Central memory CD4-positive, alpha-beta T cell (primary cell): ENCODE measurements at regions not wholly inside any gene's neighbourhood (a gene's known extent, or its start where the extent isn't known, plus 50 kb on each side); places are given as distances from the start of the nearest gene placed in this dataset.
A peak's percentile ranks its signal among the peaks of the same experiment; 100 is the strongest.

Experiments
- DNase-seq: peaks from one replicate; pipeline ENCODE4 v3.0.0; 2022

DNA sequence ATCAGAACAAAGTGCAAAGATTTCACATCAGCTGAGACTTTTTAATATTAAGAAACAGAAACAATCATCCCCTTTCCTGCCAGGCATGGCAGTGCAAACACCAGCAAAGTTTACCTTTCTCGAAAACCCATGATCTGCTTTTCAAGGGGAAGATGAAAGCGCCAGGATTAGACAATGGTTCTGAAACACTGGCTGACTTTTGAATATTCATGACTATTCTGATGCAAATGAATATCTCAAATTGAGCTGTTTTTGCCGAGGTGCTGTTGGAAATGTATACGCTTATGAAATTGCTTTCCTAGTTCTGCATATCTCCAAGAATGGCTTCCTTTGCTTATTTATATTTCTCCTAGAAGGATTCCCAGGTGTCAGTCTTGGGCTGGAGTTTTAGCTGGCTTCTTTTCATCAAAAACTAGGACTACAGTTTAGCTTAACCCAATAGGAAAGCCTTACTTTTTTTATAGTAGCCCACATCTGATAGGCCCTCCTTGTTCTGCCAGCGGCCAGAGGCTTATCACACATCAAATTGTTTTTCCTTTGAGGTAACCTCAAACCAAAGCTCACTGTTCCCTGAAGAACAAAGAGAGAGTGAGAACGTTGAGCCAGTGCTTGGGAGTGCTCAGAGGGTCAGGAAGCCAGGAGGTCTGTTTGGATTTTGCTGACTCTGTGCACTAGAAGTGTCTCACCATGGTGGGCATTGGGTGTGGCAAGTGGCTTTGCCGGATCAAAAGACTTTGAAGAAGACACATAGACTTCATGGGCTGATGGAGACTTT, 74.0 kb upstream of the PLCL2 start:
- no peak for DNase-seq

DNA sequence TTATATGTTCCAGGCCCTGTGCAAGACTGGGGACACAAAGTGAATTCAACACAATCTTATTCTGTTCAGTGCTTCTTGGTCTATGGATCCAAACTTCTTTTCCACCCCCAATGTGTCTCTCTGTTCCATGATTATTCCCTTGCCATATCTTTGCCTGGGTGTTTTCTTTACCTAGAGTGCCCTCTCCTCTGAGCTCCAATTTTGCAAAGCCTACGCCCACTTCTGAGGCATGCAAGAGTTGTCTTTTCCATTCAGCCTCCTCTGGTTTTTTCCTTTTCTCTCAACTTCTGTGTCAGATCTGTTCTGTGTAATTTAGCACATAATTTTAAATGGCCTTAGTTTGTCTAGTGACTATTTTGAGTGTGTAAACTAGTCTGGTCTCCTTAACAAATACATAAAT, 72.8 kb upstream of the PLCL2 start:
- DNase-seq: no peak

DNA sequence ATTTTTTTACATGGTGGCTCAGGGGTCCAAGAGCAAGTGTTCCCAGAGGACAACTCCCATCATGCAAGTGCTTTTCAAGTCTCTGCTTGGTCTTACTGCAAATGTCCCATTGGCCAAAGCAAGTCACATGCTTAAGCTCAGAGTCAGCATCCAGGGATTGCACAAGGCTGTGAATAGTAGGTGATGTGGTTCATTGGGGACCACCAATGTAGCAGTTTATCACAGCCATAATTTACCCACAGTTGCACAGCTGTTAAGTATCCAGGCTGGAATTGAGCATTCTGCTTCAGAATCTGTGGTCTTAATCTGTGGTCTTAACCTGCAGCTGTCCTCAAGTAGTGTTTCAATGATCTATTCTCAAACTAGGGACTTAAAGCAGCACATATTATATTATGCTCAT, 71.4 kb upstream of the PLCL2 start:
- DNase-seq: no peak

DNA sequence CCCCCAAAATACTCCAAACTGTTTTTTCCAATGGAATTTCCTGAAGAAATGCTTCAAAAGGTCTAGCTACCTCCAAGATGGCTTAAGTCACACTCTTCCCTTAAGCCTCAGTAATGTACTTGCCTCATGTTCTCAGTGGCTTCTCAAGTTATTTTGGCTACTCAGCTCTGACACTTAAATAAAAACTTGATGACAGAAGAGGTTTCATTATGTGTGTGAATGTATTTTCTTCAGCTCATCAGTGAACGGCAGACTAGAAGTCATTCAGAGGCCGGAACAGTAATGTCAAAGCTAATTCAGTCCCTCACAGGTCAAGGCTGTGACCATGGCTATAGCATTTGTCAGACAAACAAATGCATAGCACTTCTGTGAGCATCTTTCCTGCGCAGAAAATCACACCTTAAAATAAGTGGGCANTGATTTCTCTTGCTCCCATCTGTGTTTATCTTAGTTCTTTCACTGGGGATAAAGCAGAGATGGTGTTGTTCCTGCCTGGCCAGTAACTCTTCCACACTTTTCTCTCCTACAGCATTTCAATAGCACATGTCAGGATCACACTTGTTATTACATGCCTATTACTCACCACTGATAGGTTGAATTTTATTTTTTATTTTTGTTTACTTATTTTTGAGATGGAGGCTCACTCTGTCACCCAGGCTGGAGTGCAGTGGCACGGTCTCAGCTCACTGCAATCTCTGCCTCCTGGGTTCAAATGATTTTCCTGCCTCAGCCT, 68.5 kb upstream of the PLCL2 start:
- DNase-seq: no peak

DNA sequence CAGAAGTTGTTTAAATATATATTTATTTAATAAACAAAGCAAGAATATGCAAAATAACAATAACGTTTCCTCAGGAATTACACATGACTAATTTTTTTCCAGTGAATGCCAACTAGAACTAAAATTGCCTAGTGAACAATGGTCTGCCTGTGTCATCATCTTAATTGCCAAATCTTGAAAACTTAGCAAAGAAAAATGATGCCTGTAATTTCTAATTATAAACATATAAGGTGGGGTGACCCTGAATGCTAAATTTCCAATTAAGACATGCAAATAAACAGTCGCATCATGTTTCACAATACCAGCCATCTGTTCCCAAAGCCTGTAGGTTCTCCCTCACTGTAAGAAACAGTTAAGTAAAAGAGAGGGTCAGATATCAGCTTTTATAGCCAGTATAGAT, 67.6 kb upstream of the PLCL2 start:
- DNase-seq: no peak

DNA sequence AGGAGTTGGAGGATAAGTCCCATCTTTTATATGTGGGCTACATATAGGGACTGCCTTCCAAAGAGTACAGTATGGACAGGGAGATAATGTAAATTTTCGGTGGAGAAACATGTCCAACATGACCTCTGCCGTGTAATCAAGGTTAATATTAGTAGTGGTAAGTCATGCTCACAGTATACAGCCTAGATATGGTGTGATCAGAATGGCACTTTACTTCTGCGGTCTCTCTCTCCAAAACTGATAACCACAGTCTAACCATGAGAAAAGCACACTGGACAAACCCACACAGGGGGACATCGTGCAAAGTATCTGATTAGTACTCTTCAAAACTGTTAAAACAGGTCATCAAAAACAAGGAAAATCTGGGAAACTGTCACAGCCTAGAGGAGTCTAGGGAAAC, 66.6 kb upstream of the PLCL2 start:
- DNase-seq: no peak

DNA sequence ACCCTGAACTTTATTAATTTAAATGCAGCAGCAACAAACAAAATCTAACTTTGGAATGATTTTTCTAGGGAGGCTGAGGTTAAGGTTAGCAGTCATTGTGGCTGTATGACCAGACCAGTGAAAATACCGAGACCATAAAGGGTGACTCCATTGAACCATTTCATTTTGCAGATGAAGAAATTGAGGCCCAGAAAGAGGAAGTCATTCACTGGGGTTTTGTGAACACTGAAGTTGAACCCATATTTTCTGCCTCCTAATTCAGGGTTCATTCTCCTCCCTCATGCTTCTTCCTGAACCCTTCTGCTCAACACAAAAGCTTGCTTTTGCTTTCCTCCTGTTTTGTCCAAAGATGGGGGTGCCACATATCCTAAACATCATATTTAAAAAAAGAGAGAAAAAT, 65.8 kb upstream of the PLCL2 start:
- DNase-seq: no peak

DNA sequence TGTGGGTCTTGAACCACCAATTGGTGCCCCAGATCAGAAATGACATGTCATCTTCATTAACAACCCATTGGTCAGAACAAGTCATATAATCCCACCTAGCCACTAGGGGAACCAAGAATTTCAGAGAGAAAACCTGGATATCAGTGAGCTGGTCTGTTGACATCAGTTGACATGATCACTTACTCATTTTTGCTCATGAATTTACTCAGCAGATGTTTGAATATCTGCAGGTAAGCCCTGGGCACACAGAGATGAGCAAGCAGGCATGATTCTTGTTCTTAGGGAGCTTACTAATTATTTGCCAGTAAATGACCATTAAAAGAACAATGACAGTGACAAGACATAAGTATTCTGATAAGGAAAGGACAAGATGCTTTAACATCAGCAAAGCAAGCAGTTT, 64.3 kb upstream of the PLCL2 start:
- DNase-seq: no peak

DNA sequence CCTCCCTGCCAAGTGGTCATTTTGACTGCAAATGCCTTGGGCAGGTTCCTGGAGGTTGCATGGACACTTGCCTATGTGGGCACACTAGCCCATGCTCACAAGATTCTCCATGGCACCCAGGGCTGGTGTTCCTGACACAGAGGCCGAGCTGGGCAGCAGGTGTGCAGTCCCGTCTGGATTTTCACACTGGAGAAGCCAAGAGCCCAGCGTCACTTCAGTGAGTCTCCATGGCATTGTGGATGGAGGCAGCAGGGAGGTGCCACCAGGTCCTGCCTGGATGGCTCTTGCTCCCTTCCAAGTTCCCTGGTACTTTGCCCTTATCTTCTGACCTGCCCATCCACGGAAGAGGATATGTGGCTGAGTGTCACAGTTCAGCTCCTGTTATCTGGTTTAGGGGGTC, 63.7 kb upstream of the PLCL2 start:
- DNase-seq: no peak

DNA sequence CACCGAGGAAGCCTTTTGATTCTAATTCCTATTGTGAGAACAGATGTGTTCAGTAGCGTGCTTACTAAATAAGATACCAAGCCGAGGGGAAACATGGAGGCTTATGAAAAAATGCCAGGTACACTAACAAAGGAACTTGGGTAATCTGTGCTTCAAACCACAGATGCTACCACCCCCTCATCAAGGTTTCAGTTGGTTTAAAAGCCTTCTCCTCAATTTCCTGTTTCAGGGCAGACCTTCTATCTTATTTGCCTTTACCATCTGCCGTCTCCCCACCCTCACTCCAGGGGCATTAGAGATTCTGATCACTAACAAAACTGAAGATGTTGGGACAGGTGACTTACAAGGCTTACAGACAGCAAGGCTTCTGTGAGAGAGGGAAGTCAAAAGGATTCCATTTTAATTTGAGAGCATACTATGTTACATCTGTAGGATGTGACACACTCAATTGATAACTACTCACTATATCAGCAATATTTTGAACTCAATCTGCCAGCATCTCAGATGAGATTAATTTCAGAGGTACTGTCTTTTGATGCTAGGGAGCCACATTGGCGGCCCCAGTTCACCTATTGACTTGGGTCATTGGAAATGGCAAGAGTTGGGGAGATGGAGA, 60.6 kb upstream of the PLCL2 start:
- DNase-seq: peak; percentile 51

DNA sequence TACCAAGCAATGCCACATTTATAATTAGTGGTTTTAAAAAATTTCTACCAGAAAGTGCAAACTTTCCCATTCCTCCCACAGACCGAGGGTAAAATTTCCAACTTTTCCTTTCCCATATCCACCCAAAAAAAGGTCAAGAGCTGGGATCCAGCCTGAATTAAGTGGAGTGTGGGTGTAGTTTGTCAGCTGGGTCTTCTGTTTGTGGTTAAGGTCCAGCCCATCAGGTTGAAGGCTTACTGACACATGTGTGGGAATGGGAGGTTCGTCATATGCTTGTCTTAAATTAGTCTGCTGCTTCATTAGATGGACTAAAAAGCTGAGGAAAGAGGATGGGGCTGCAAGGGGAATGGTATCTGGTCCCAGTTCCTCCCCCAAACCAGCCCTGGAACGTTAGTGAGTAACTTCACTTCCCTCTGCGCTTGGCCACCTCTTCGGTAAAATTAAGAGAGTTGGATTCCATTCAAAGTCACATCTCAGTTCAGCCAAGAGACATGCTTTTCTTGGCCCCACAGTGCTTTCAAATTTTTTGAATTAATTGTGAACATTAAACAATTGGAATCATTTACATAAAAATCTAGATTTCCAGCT, 59.0 kb upstream of the PLCL2 start:
- no peak for DNase-seq

DNA sequence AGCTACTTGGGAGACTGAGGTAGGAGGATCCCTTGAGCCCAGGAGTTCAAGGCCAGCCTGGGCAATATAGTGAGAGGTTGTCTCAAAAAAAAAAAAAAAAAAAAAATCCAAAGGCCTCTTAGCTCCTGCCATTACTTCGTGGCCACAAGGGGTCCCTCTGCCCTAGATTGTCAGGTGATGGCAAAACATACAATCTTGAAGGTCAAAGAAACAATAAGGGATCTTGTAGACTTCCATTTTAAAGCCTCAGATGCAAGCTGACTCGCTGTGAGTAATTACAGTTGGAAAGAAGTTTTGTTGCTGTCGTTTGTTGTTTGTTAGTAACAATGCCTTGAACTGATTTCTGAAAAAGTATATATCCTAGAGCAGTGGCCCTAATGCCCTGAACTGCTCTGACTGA, 55.9 kb upstream of the PLCL2 start:
- peak; percentile 51 for DNase-seq

DNA sequence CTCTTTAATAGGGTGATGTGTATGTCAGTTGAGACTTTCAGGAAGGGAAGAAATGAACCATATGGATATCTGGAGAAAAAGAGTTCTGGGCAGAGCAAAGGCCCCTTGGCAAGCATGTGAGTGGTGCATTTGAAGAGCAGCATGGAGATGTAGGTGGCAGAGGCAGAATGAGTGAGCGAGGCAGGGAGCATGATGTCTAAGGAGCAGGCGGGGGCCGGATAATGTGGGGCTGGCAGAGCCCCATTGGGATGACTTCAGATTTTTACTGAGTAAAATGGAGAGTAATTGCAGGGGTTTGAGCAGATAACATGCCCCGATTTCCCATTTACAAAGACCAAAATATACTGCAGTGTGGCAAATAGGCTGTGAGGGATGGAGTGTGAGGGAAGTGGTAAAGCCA, 52.9 kb upstream of the PLCL2 start:
- no peak for DNase-seq

DNA sequence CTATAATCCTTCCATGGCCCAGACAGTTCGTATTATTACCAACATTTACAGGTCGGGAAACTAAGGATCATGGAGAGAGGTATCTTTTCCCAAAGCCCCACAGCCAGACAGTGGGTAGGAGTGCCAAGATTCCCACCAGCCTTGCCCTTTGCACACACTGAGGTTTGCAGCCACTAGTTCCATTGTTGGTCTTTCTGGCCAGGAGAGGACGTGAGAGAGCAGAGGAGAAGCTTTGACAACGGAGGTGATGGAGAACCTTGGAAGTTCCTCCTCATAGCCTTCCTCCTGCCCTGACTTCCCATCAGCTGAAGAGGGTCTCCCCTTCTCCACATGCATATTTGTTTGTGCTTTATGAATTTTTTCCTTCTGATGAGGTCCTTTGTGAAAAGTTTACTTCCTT, 50.5 kb upstream of the PLCL2 start:
- DNase-seq: no peak

DNA sequence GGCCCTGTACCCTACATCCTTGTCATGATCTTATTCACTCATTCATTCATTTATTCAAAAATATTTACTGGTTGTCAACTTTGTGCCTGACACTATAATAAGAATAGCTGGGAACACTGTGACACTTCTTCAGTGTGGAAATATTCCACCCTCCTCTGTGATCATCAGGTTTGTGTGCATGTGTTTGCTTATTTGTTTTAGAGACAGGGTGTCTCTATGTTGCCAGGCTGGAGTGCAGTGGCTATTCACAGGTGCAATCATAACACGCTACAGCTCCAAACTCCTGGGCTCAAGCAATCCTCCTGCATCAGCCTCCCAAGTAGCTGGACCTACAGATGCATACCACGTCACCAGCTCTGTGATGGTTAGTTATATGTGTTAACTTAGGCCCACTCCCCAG, 50.0 kb upstream of the PLCL2 start:
- DNase-seq: no peak
